Stomach (tissue), 8 donors: ENCODE measurements at regions not wholly inside any gene's neighbourhood (a gene's known extent, or its start where the extent isn't known, plus 50 kb on each side); places are given as distances from the start of the nearest gene placed in this dataset.

Experiments used
- DNase-seq, 2 donors: peaks; one replicate each; pipeline versions ENCODE4 v3.0.0 to v3.0.0-alpha.2; 2013 to 2019
- H3K27ac ChIP-seq, 5 donors: fragments of 200-600 bp in 4 of 5; sonication (generic) in 4 of 5; one replicate each; pipeline ENCODE4 v1.5.1; 2013 to 2019; ENCODE audit warnings: mild to moderate bottlenecking in 1 of 5, moderate library complexity in 1 of 5
- H3K27me3 ChIP-seq, 3 donors: fragments of 200-600 bp; sonication (generic); one replicate each; pipeline ENCODE4 v1.5.1; 2017 to 2019; ENCODE audit warnings: mixed run types in 1 of 3
- H3K36me3 ChIP-seq, 4 donors: fragments of 200-600 bp; sonication (generic); 1 replicate in 3 of 4; 2 replicates in 1 of 4; pipeline ENCODE4 v1.5.1; 2016 to 2019
- H3K4me1 ChIP-seq, 4 donors: fragments of 200-600 bp; sonication (generic); one replicate each; pipeline ENCODE4 v1.5.1; 2016 to 2019
- H3K4me3 ChIP-seq, 4 donors: fragments of 200-600 bp; sonication (generic) in 3 of 4; one replicate each; pipeline ENCODE4 v1.5.1; 2016 to 2019; ENCODE audit warnings: mild to moderate bottlenecking in 1 of 4
- H3K9me3 ChIP-seq, 4 donors: fragments of 200-600 bp; sonication (generic); one replicate each; pipeline ENCODE4 v1.5.1; 2016 to 2019
- CTCF ChIP-seq, 7 experiments: fragments of 450-650 bp in 4 of 7; fragments of 200-600 bp in 3 of 7; sonication (generic) in 3 of 7; IDR thresholded peaks; one replicate each; pipeline ENCODE4 v1.5.1; 2016 to 2019; ENCODE audit warnings: antibody characterized with exemption in 7 of 7, control low read depth in 2 of 7, mild to moderate bottlenecking in 1 of 7
- EP300 ChIP-seq: sonication (generic); formaldehyde crosslinking; IDR thresholded peaks from one replicate; pipeline ENCODE4 v1.6.1; 2017; ENCODE audit warnings: antibody characterized with exemption
- POLR2A ChIP-seq, 4 donors: fragments of 450-650 bp; IDR thresholded peaks; one replicate each; pipeline ENCODE4 v1.6.1; 2016; ENCODE audit warnings: antibody characterized with exemption in 4 of 4, control low read depth in 2 of 4, mild to moderate bottlenecking in 1 of 4, moderate library complexity in 1 of 4
- POLR2AphosphoS5 ChIP-seq, 3 donors: sonication (generic); formaldehyde crosslinking; IDR thresholded peaks; one replicate each; pipeline ENCODE4 v1.6.1; 2016; ENCODE audit warnings: antibody characterized with exemption in 3 of 3
- WGBS, 5 donors: extraction: QIAGEN DNeasy Blood & Tissue Kit in 3 of 5; methylation state at CpG; one replicate each; pipeline versions ENCODE4 v1.1.5 to v1.1.7; 2013 to 2018; 5-methylcytosine and 5-hydroxymethylcytosine counted together
- intact Hi-C: fragments of 100-400 bp; cut with DNase I; formaldehyde crosslinking; loops from one replicate; pipeline ENCODE4 v1.15.1; 2023; ENCODE audit warnings: low total_unique reads
- donor health status: healthy with polysubstance abuse.
- donor health status: Bipolar disorder and iron deficiency.
- donor health status: healthy.

GRCh38 chr13:80979035-80979641 is 638.2 kb upstream of the SPRY2 start:
- peak; percentile 28 to 84 for DNase-seq
- Histone ChIP-seq H3K4me1 (no peaks in the 10 kb centered on the region), H3K27ac (no peak overlapping the region), H3K27me3 (no peaks in the 10 kb centered on the region), H3K4me3 (no peak overlapping the region), H3K9me3 (no peaks in the 10 kb centered on the region), H3K36me3 (no peaks in the 10 kb centered on the region)
- 37 to 42% (median 38%) methylated on average over 9 of the region's 9 CpGs for WGBS, 5 donors
- TF ChIP-seq POLR2AphosphoS5 (IDR thresholded peaks at IDR 0.05) (no peak), POLR2A (IDR thresholded peaks at IDR 0.05) (no peak), EP300 (no peak), CTCF (IDR thresholded peaks at IDR 0.05) (peak in 5 of 7 experiments; percentile 29 to 55 (median 50))
- intact Hi-C loops = no loop called here

- no peak for TF ChIP-seq POLR2A (IDR thresholded peaks at IDR 0.05)
- no peak for TF ChIP-seq CTCF (IDR thresholded peaks at IDR 0.05)
- TF ChIP-seq POLR2AphosphoS5 (IDR thresholded peaks at IDR 0.05) = no peak
- TF ChIP-seq EP300 = no peak
- WGBS, 5 donors = 88 to 93% (median 89%) methylated on average over 4 of the region's 4 CpGs
- intact Hi-C loops = no loop called here
These were observed 636.2 kb upstream of the SPRY2 start for GRCh38 chr13:80977168-80977567.

GRCh38 chr13:80975903-80976302 is 635.0 kb upstream of the SPRY2 start:
- TF ChIP-seq POLR2A (IDR thresholded peaks at IDR 0.05) (no peak), POLR2AphosphoS5 (IDR thresholded peaks at IDR 0.05) (no peak), CTCF (IDR thresholded peaks at IDR 0.05) (no peak), EP300 (no peak)
- Histone ChIP-seq H3K4me1 (no peaks in the 10 kb centered on the region), H3K9me3 (no peaks in the 10 kb centered on the region), H3K27ac (no peak overlapping the region), H3K36me3 (no peaks in the 10 kb centered on the region), H3K27me3 (no peaks in the 10 kb centered on the region), H3K4me3 (no peak overlapping the region)
- no peak for DNase-seq
- WGBS, 5 donors = 33 to 59% (median 49%) methylated on average over 4 of the region's 4 CpGs
- intact Hi-C loops = no loop called here

More at GRCh38 chr13:80977168-80977567, 636.2 kb upstream of the SPRY2 start:
- no peaks in the 10 kb centered on the region for H3K4me1 ChIP-seq
- no peaks in the 10 kb centered on the region for H3K36me3 ChIP-seq
- H3K27me3 ChIP-seq = no peaks in the 10 kb centered on the region
- H3K27ac ChIP-seq = no peak overlapping the region
- no peak for DNase-seq
- H3K9me3 ChIP-seq = no peaks in the 10 kb centered on the region
- no peak overlapping the region for H3K4me3 ChIP-seq

GRCh38 chr13:80973721-80974120 is 632.8 kb upstream of the SPRY2 start:
- 75 to 87% (median 86%) methylated on average over 2 of the region's 2 CpGs for WGBS, 5 donors
- intact Hi-C loops = no loop called here
- H3K27me3 ChIP-seq = no peaks in the 10 kb centered on the region
- H3K27ac ChIP-seq = no peak overlapping the region
- no peaks in the 10 kb centered on the region for H3K36me3 ChIP-seq
- H3K4me3 ChIP-seq = no peak overlapping the region
- DNase-seq = no peak
- TF ChIP-seq EP300 (no peak), POLR2AphosphoS5 (IDR thresholded peaks at IDR 0.05) (no peak)
- no peaks in the 10 kb centered on the region for H3K9me3 ChIP-seq
- no peaks in the 10 kb centered on the region for H3K4me1 ChIP-seq

- Histone ChIP-seq H3K4me1 (no peaks in the 10 kb centered on the region), H3K4me3 (no peak overlapping the region), H3K27me3 (no peaks in the 10 kb centered on the region), H3K9me3 (no peaks in the 10 kb centered on the region), H3K27ac (no peak overlapping the region), H3K36me3 (no peaks in the 10 kb centered on the region)
- TF ChIP-seq CTCF (IDR thresholded peaks at IDR 0.05) = no peak
- no peak for TF ChIP-seq POLR2AphosphoS5 (IDR thresholded peaks at IDR 0.05)
- TF ChIP-seq POLR2A (IDR thresholded peaks at IDR 0.05) = no peak
- TF ChIP-seq EP300 = no peak
- intact Hi-C loops = no loop called here
- WGBS, 5 donors = 79 to 94% (median 91%) methylated on average over 2 of the region's 2 CpGs
- no peak for DNase-seq
These were observed 632.0 kb upstream of the SPRY2 start for GRCh38 chr13:80972857-80973478.
